ENCODE measurements at regions not wholly inside any gene's neighbourhood (a gene's known extent, or its start where the extent isn't known, plus 50 kb on each side); places are given as distances from the start of the nearest gene placed in this dataset.
"Not testable (repeated sequence)": the region's sequence is repeated elsewhere in the genome, so short reads cannot be mapped to it uniquely, and the experiment has no call there.

DNA sequence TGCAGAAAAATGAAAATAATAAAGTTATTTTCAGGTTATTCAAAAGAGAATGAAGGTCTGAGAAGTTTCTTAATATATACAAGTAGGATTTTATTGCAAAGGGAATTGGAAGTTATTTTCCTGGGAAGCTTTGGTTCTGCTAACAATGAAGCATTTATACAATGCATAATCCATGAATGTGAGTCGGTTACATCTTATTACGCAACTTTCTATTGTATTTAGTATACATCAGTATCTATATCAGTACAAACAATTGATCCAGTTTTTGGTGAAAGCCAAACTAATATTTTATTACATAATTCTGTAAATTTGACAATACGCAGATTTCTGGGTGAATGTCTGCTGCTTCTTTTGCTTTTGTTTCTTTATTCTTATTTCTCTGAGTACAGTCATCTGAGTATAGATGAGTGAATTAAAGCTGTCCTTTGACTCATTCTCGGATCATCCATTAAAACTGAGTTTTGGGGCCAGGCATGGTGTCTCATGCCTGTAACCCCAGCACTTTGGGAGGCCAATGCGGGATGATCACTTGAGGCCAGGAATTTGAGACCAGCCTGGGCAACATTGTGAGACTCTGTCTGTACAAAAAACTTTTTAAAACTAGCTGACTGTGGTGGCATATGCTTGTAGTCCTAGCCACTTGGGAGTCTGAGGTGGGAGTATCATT lies 108.5 kb downstream of the SOCS6 start:
- no peak for DNase-seq

DNA sequence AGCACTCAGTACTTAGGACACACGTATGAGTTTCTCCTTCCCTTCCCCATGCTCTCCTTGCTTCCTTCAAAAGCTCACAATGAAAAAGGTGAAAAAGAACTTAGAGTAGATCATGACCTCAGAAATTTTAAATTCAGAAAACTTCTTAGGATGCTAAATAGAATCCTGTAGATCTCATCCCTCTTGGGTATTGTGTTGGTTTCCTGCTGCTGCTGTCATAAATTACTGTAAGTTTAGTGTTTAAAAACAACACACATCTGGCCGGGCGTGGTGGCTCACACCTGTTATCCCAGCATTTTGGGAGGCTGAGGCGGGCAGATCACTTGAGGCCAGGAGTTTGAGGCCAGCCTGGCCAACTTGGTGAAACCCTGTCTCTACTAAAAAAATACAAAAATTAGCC lies 106.9 kb downstream of the SOCS6 start:
- DNase-seq = not testable (repeated sequence)

DNA sequence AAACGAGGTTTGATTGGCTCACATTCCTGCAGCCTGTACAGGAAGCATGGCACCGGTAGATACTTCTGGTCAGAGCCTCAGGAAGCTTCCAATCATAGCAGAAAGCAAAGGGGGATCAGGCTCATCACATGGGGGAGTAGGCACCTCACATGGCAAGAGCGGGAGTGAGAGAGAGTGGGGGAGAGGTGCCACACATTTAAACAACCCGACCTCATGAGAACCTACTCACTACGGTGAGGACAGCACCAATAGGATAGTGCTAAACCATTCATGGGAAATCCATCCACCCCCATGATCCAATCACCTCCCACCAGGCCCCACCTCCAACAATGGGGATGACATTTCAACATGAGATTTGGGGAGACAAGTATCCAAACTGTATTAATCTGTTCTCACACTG lies 105.8 kb downstream of the SOCS6 start:
- no peak for DNase-seq

DNA sequence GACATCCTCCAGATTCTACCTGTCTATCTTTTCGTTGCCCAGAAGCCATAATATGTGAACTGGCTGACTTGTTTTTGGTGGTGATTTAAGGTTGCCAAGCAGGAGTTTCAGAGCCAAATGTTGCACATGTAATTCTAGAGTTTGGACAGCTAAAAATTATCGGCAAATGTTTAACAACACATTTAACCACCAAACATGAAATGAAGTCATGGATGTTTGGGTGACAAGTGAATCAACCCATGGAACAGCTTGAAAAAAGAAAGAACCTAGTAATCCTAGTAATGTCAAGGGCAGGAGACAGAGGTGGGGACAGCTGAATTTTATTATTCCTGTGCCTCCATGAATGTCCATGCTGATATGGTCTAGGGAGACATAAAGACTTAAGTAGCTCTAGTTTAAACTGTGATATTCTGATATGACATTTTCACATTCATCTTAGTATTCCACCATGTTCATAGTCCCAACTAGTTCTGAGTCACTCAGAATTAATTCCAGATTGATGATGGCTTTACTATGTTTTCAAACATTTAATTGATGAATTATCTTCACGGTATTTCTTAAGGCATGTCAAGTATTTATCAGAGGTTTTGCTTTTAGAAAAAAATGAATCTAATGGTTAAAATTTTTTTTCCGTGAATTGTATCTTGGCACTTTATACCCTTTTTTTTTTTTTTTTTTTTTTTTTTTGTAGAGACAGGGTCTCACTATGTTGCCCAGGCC lies 101.7 kb downstream of the SOCS6 start:
- DNase-seq = no peak

DNA sequence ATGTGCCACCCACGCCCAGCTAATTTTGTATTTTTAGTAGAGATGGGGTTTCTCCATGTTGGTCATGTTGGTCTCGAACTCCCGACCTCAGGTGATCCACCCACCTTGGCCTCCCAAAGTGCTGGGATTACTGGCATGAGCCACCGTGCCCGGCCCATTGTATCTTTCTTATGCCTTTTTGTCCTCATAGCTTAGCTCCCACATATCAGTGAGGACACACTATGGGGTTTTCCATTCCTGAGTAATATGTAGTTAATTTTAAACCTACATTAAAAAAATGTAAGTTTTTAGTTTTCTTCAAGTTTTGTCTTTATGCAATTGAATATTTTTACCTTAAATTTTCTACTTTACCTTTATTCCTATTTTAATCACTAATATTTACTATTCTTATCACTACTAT lies 100.2 kb downstream of the SOCS6 start:
- not testable (repeated sequence) for DNase-seq

DNA sequence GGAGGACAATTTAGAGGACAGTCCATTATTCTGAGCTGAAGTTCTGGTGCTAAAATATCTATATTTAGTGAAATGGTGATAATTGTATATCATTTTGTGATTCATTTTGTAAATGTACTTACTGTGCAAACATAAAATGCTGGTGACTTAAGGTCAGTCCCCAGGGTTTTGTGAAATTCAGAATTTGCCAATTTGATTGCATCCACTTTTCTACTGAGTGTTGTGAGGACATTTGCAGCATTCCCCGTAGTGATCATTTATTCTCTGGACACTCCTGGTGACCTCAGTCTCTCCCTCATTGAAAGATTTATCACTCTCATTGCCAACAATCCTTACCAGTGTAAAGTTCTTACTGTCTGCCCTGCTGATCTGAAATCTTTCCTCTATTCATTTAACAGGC lies 98.2 kb downstream of the SOCS6 start:
- DNase-seq = no peak

DNA sequence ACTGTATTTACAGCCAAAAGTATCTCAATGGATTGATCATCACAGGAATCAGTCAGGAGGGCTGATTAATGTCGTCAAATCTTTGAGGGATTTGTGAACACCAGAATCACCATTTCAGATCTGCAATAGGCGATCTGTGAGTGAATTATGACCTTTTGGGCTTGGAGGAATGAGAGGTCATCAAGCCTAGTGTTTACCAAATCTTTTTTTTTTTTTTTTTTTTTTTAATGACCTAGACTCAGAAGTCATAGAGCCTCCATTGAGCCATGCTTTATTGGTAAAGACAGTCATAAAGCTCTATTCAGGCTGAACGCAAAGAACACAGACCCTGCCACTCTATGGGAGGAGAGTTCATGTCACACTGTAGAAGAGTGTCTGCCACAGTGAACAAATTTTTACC lies 97.7 kb downstream of the SOCS6 start:
- DNase-seq = no peak

DNA sequence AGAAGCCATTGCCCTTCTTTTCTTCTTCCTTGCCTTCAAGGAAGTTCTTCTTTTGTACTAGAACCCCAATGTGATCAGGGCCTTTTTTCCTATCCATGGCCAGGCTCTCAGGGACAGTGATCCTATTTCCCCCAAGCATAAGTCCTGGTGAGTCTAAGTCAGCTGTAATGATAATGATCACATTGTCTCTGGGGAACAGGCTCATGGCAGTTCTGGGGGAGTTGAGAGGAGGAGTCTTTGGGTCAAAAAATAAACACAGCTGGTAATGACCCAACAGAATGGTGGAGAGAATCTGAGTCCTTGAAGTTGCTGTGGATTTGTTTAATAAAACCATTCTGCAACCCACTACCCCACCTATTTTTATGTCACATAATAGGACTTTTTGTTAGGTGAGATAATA lies 96.6 kb downstream of the SOCS6 start:
- no peak for DNase-seq

DNA sequence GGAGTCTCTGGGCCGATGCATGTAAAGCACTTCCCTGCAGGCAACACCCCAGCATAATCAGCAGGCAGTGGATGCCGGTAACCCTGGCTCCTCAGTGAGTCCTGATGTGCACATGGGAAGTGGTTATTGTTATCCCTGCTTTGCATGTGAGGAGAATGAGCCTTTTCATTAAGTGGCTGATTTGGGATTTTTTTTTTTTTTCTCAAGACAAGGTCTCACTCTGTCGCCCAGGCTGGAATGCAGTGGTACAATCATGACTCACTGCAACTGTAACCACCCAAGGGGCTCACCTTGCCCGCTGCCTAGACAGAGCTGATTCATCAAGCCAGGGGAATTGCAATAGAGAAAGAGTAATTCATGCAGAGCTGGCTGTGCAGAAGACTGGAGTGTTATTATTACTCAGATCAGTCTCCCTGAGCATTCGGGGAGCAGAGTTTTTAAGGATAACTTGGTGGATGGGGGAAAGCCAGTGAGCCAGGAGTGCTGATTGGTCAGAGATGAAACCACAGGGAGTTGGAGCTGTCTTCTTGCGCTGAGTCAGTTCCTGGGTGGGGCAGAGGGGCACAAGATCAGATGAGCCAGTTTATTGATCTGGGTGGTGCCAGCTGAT lies 95.4 kb downstream of the SOCS6 start:
- no peak for DNase-seq

DNA sequence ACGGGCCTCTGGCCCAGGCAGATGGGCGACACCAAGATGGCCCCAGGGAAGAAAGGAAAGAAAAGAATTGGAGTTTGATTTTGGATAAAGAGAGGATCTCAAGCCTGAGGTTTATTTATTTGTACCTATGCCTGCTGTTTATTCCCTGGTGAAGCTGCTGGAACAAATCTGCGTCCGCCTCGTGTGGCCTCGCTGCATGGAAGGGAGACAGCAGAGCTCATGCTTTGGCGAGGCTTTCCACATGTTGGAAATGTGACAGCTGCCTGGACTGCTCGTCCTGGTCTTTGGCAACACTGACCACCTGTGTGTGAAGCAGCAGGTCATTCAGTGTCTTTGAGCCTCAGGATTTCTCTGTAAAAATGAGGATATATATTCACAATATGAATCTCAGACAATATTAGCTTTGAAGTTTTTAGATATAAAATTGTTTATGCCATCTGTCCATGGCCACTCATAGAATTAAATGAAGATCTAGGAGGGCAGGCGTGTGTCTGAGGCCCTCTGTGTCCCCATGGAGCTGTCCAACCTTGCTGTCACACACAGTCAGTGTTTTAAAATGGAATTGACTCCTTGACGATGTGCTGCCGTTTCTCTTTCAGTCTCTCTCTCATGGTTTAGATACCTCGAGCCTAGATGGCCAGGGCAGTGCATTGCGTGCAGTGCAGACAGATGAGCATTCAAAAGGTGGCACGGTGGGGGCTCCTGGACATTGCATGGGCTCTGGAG lies 94.3 kb downstream of the SOCS6 start:
- no peak for DNase-seq

DNA sequence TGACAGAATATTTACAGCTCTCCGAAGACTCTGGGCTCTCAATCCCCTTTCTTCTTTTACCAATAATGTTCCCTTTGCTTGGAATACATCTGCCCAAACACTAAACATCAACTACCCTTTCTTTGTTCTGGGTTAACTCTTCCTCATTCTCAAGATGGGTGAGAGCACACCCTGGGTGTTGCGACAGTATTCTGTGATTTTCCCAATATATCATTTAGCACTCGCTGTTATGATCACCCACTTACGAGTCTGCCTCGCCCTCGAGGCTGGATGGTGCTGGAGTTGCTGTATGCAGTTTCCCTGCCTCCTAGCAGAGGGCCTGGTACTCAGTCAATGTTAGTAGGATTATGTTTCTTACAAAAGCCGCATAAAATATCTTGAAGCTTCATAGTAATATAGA lies 93.2 kb downstream of the SOCS6 start:
- no peak for DNase-seq

DNA sequence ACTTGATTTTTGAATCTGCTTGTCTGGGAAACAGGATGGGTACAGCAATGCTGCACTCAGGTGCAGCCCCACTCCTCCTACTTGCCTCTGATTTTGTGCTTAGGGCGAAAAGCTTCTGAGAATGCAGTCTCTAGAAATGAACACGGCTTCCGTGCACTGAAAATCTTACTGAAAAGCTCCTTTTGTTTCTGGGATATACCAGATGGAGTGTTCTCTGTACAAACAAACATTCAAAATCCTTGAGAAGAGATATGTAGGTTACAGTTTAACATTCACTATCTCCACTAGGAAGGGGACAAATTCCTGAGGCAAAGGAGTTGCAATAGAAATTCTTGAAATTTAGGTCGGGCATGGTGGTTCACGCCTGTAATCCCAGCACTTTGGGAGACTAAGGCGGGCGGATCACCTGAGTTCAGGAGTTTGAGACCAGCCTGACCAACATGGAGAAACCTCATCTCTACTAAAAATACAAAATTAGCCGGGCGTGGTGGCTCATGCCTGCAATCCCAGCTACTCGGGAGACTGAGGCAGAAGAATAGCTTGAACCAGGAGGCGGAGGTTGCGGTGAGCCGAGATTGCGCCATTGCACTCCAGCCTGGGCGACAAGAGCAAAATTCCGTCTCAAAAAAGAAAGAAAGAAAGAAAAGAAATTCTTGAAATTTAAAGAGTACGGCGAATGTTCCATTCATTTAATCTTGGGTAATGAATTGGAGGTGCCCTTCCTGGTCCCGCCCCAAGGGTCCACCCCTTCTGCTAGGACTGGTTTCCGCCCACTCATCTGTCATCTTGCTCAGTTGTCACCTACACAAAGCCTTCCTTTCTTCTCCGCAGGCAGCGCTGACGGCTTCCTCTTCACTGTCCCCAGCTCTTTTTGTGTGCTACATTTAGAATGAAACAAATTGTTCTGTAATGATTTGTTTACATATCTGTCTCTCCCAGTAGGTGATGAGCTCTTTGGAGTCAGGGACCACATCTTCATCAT lies 92.4 kb downstream of the SOCS6 start:
- DNase-seq = no peak
